Keratinocyte (primary cell): ENCODE measurements at regions not wholly inside any gene's neighbourhood (a gene's known extent, or its start where the extent isn't known, plus 50 kb on each side); places are given as distances from the start of the nearest gene placed in this dataset.

Experiments used
- CTCF ChIP-seq, 3 experiments: IDR thresholded peaks in 1 of 3; conservative IDR thresholded peaks in 1 of 3; optimal IDR thresholded peaks in 1 of 3; 2 replicates in 2 of 3; 3 replicates in 1 of 3; pipeline versions ENCODE3 to v1.5.1; 2011; ENCODE audit warnings: low read length in 3 of 3, mild to moderate bottlenecking in 3 of 3, moderate library complexity in 2 of 3, control low read depth in 1 of 3, inconsistent platforms in 1 of 3; ENCODE audit not compliant: insufficient read depth in 2 of 3; ENCODE audit errors: extremely low read depth in 1 of 3
- EZH2 ChIP-seq: IDR thresholded peaks from one replicate; pipeline ENCODE4 v1.6.1; 2012; ENCODE audit warnings: inconsistent platforms, mild to moderate bottlenecking, low read length, moderate library complexity

- TF ChIP-seq CTCF (optimal IDR thresholded peaks at IDR 0.05 in 1 of 3, IDR thresholded peaks at IDR 0.05 in 1 of 3, conservative IDR thresholded peaks at IDR 0.05 in 1 of 3; ENCODE audit: extremely low read depth in 1 of 3, insufficient read depth in 2 of 3, low read length in 3 of 3) (no peak), EZH2 (no peak)
Measured at GRCh38 chr2:111662039-111662770, 221.8 kb downstream of the ANAPC1 start.
